GM23338 (cell line): ENCODE measurements at regions not wholly inside any gene's neighbourhood (a gene's known extent, or its start where the extent isn't known, plus 50 kb on each side); places are given as distances from the start of the nearest gene placed in this dataset.
A peak's percentile ranks its signal among the peaks of the same experiment; 100 is the strongest.

Experiments used
- ATAC-seq: fragments of 200-7000 bp; cut with Tn5 transposase; 3 replicates; pipeline ENCODE4 v1.9.1; 2020
- DNase-seq: peaks from one replicate; pipeline ENCODE4 v3.0.0-alpha.2; 2015; ENCODE audit warnings: low spot score
- H2AFZ ChIP-seq: fragments of 200-600 bp; sonication (generic); 2 replicates; pipeline ENCODE4 v1.8.0; 2016; ENCODE audit warnings: antibody characterized with exemption, mild to moderate bottlenecking, moderate library complexity
- H3F3A ChIP-seq: fragments of 200-600 bp; sonication (generic); replicated peaks from 2 replicates; pipeline ENCODE4 v1.8.0; 2017; ENCODE audit warnings: antibody characterized with exemption, mixed run types, low read depth
- H3K27ac ChIP-seq: fragments of 200-600 bp; sonication (generic); 2 replicates; pipeline ENCODE4 v1.6.1; 2016; ENCODE audit warnings: low read depth
- H3K27me3 ChIP-seq: fragments of 200-600 bp; sonication (generic); 2 replicates; pipeline ENCODE4 v1.8.0; 2016; ENCODE audit warnings: mild to moderate bottlenecking, mixed run types, moderate library complexity; ENCODE audit not compliant: insufficient read depth
- H3K36me3 ChIP-seq: fragments of 200-600 bp; sonication (generic); 2 replicates; pipeline ENCODE4 v1.8.0; 2016; ENCODE audit warnings: mild to moderate bottlenecking; ENCODE audit not compliant: insufficient read depth
- H3K4me1 ChIP-seq: fragments of 200-600 bp; sonication (generic); 2 replicates; pipeline ENCODE4 v1.8.0; 2016; ENCODE audit warnings: mild to moderate bottlenecking, moderate library complexity; ENCODE audit not compliant: insufficient read depth
- H3K4me2 ChIP-seq: fragments of 200-600 bp; sonication (generic); 2 replicates; pipeline ENCODE4 v1.7.1; 2017; ENCODE audit warnings: mixed run types
- H3K4me3 ChIP-seq: fragments of 200-600 bp; sonication (generic); 2 replicates; pipeline ENCODE4 v1.6.1; 2016; ENCODE audit warnings: mixed run types
- H3K79me2 ChIP-seq: fragments of 200-600 bp; sonication (generic); replicated peaks from 2 replicates; pipeline ENCODE4 v1.8.0; 2017; ENCODE audit warnings: mild to moderate bottlenecking; ENCODE audit not compliant: insufficient read depth
- H3K9me2 ChIP-seq: fragments of 200-600 bp; sonication (generic); 2 replicates; pipeline ENCODE4 v1.8.0; 2017; ENCODE audit not compliant: insufficient read depth
- H4K20me1 ChIP-seq: fragments of 200-600 bp; sonication (generic); replicated peaks from 2 replicates; pipeline ENCODE4 v1.8.0; 2017; ENCODE audit warnings: mild to moderate bottlenecking; ENCODE audit not compliant: insufficient read depth
- H3K27ac Mint-ChIP-seq: 2 replicates; pipeline ENCODE4 v1.8.0; 2020; ENCODE audit warnings: inconsistent platforms, mild to moderate bottlenecking, moderate library complexity, mixed read lengths
- H3K27me3 Mint-ChIP-seq: 3 replicates; pipeline ENCODE4 v1.8.0; 2022; ENCODE audit warnings: low read depth, mild to moderate bottlenecking, moderate library complexity, mixed read lengths, inconsistent platforms; ENCODE audit not compliant: insufficient read depth, poor library complexity
- H3K36me3 Mint-ChIP-seq: 3 replicates; pipeline ENCODE4 v1.8.0; 2021; ENCODE audit warnings: low read depth, mild to moderate bottlenecking, inconsistent platforms, moderate library complexity, mixed read lengths
- H3K4me1 Mint-ChIP-seq: 3 replicates; pipeline ENCODE4 v1.8.0; 2020; ENCODE audit warnings: mild to moderate bottlenecking, inconsistent platforms, mixed read lengths
- H3K4me3 Mint-ChIP-seq: 3 replicates; pipeline ENCODE4 v1.8.0; 2021; ENCODE audit warnings: moderate library complexity, mild to moderate bottlenecking, inconsistent platforms, mixed read lengths
- H3K9me3 Mint-ChIP-seq: 3 replicates; pipeline ENCODE4 v1.8.0; 2020; ENCODE audit warnings: moderate library complexity, mild to moderate bottlenecking, inconsistent platforms, mixed read lengths
- CREB1 ChIP-seq: fragments of 250-450 bp; sonication (Bioruptor Pico); IDR thresholded peaks from 2 replicates; pipeline ENCODE4 v1.5.0; 2020; ENCODE audit warnings: low read depth, mild to moderate bottlenecking, moderate library complexity
- CTCF ChIP-seq, 2 experiments: fragments of 200-600 bp in 1 of 2; sonication (generic) in 1 of 2; conservative IDR thresholded peaks; 2 replicates each; pipeline versions ENCODE4 v1.5.1 to v1.6.1; 2016 to 2017; ENCODE audit warnings: antibody characterized with exemption in 2 of 2, low read depth in 2 of 2, mild to moderate bottlenecking in 2 of 2, moderate library complexity in 1 of 2
- EZH2 ChIP-seq: fragments of 200-600 bp; sonication (generic); IDR thresholded peaks from one replicate; pipeline ENCODE4 v1.8.0; 2017; ENCODE audit warnings: antibody characterized with exemption, mild to moderate bottlenecking, low read depth; ENCODE audit not compliant: unreplicated experiment
- EZH2phosphoT487 ChIP-seq: fragments of 200-600 bp; sonication (generic); IDR thresholded peaks from one replicate; pipeline ENCODE4 v1.8.1; 2018; ENCODE audit warnings: antibody characterized with exemption; ENCODE audit not compliant: unreplicated experiment
- JUNB ChIP-seq: IDR thresholded peaks from one replicate; pipeline ENCODE4 v1.6.1; 2016; ENCODE audit warnings: antibody characterized with exemption; ENCODE audit not compliant: unreplicated experiment
- NANOG ChIP-seq: IDR thresholded peaks from 2 replicates; pipeline ENCODE4 v1.6.1; 2016; ENCODE audit warnings: antibody characterized with exemption, borderline replicate concordance
- POLR2AphosphoS5 ChIP-seq: IDR thresholded peaks from 2 replicates; pipeline ENCODE4 v1.6.1; 2016; ENCODE audit warnings: antibody characterized with exemption, low read depth
- REST ChIP-seq: IDR thresholded peaks from one replicate; pipeline ENCODE4 v1.6.1; 2018; ENCODE audit warnings: antibody characterized with exemption; ENCODE audit not compliant: unreplicated experiment
- STAT1 ChIP-seq: IDR thresholded peaks from one replicate; pipeline ENCODE4 v1.6.1; 2016; ENCODE audit warnings: antibody characterized with exemption; ENCODE audit not compliant: unreplicated experiment
- ZNF114 ChIP-seq: fragments of 250-450 bp; sonication (Bioruptor Pico); IDR thresholded peaks from 2 replicates; pipeline ENCODE4 v1.5.0; 2020; ENCODE audit warnings: mild to moderate bottlenecking, moderate library complexity
- ZNF331 ChIP-seq: fragments of 250-450 bp; sonication (Bioruptor Pico); IDR thresholded peaks from 2 replicates; pipeline ENCODE4 v1.5.0; 2020; ENCODE audit warnings: low read depth, mild to moderate bottlenecking, moderate library complexity

- ATAC-seq, result peak; percentile 83
These were observed 86.5 kb downstream of the MAGED4 start for GRCh38 chrX:52271206-52271605.

DNA sequence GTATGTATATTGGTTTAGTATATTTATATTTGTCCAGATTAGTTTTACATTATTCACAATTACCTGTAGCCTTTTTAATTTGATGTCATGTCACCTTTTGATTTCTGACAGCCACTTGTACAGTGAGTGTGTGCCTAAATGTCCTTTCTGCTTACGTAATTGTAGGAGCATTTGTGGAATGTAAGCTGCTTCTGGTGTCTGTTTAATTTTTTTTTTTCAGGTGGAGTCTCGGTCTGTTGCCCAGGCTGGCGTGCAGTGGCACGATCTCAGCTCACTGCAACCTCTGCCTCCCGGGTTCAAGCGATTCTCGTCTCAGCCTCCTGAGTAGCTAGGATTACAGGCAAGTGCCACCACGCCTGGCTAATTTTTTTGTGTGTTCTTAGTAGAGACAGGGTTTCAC lies 91.2 kb upstream of the XAGE2 start:
- no peaks in the 10 kb centered on the region for H4K20me1 ChIP-seq
- H3K27ac Mint-ChIP-seq, result no peak overlapping the region
- H3K9me3 Mint-ChIP-seq, result peaks cover 18% of the 10 kb centered on the region
- no peaks in the 10 kb centered on the region for H3K36me3 ChIP-seq
- H3K4me1 ChIP-seq, result 0 out of 2 replicates have a peak, but pooled peaks cover 2% of the 10 kb centered on the region
- H3K36me3 Mint-ChIP-seq, result peaks cover 6% of the 10 kb centered on the region; the same call in 2 of the 3 replicates
- H3K9me2 ChIP-seq, result no peaks in the 10 kb centered on the region
- no peak overlapping the region for H3K27ac ChIP-seq
- H3K27me3 ChIP-seq, result no peaks in the 10 kb centered on the region
- H3K27me3 Mint-ChIP-seq, result no peaks in the 10 kb centered on the region
- H2AFZ ChIP-seq, result no peak overlapping the region
- H3K4me3 Mint-ChIP-seq, result no peak overlapping the region
- DNase-seq (no peak), ATAC-seq (no peak)
- no peaks in the 10 kb centered on the region for H3K79me2 ChIP-seq
- H3F3A ChIP-seq, result no peaks in the 10 kb centered on the region
- peaks cover 5% of the 10 kb centered on the region; the same call in 2 of the 3 replicates for H3K4me1 Mint-ChIP-seq
- H3K4me2 ChIP-seq, result no peak overlapping the region
- H3K4me3 ChIP-seq, result no peak overlapping the region
- TF ChIP-seq STAT1, result no peak
- TF ChIP-seq REST, result no peak
- TF ChIP-seq JUNB, result no peak
- TF ChIP-seq POLR2AphosphoS5, result no peak
- TF ChIP-seq EZH2phosphoT487, result no peak
- TF ChIP-seq ZNF114, result no peak
- no peak for TF ChIP-seq ZNF331 (CRISPR knock-in tag)
- TF ChIP-seq CTCF (conservative IDR thresholded peaks at IDR 0.05; ENCODE audit: low read depth in 2 of 2), result no peak
- TF ChIP-seq NANOG, result no peak
- no peak for TF ChIP-seq EZH2
- TF ChIP-seq CREB1 (CRISPR knock-in tag), result no peak

More at GRCh38 chrX:52271206-52271605, 86.5 kb downstream of the MAGED4 start:
- Histone ChIP-seq H2AFZ (no peak overlapping the region), H3K27ac (no peak overlapping the region), H3K4me2 (no peak overlapping the region), H3F3A (no peaks in the 10 kb centered on the region), H3K36me3 (no peaks in the 10 kb centered on the region), H3K27me3 (no peaks in the 10 kb centered on the region), H3K4me1 (no peaks in the 10 kb centered on the region), H3K9me2 (no peaks in the 10 kb centered on the region), H4K20me1 (no peaks in the 10 kb centered on the region), H3K4me3 (no peak overlapping the region), H3K79me2 (no peaks in the 10 kb centered on the region)
- Mint-ChIP-seq H3K4me1 (no peaks in the 10 kb centered on the region), H3K27ac (no peak overlapping the region), H3K9me3 (no peaks in the 10 kb centered on the region), H3K36me3 (no peaks in the 10 kb centered on the region), H3K4me3 (no peak overlapping the region), H3K27me3 (no peaks in the 10 kb centered on the region)
- peak; percentile 64 for DNase-seq
- TF ChIP-seq CTCF (conservative IDR thresholded peaks at IDR 0.05; ENCODE audit: low read depth in 2 of 2) (peak; percentile 42 to 73), ZNF331 (CRISPR knock-in tag) (no peak)
